GM18519 (cell line): ENCODE measurements at regions not wholly inside any gene's neighbourhood (a gene's known extent, or its start where the extent isn't known, plus 50 kb on each side); places are given as distances from the start of the nearest gene placed in this dataset.

Source experiments
- ATAC-seq: cut with Tn5 transposase; IDR thresholded peaks from one replicate; pipeline ENCODE4 v1.9.1; 2021; ENCODE audit warnings: mild to moderate bottlenecking, moderate library complexity; ENCODE audit not compliant: unreplicated experiment, low FRiP score

- ATAC-seq, result no peak
Measured at GRCh38 chr9:80957801-80958200, 731.5 kb downstream of the TLE1 start.

DNA sequence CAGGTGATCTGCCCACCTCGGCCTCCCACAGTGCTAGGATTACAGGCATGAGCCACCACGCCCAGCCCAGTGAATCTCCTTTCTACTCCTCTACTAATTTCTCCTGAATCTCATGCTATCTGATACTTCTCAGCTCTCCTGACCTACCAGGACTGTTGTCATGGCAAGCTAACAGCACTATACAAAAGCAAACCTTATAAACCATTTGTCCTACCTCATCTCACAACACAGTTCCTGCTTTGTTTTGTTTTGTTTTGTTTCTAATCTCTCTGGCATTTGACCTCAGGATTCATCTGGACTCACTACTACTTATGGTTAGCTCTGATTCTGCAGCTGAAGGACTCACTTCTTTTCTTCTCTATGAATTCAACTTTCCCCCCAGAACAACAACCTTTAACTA, 734.8 kb downstream of the TLE1 start:
- no peak for ATAC-seq

DNA sequence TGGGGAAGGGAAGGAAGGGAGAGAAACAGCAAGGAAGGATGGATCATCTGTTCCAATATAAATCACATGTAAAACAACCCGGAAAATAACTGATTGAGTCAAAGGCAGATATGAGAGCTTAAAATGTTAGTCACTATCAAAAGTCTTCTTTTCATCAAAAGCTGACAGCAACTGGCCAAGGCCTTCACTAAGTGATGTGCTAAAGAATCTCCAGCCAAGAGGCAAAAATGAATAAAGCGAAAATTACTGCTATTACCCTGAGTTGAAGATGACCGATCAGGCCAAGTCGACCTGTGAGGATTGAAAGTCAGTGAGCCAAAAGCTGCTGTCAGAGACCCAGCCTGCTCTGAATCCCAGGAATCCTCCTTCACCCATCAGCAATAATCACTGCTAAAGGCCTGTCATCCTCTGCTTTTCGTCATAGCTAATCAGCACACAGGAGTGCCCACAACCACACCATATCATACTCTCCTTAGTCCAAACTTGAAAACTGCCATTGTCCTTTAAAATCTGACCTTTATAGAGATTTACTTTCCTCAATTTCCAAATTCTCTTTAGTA, 736.9 kb downstream of the TLE1 start:
- ATAC-seq, result no peak

GRCh38 chr9:80951675-80952074, 737.7 kb downstream of the TLE1 start:
- ATAC-seq, result no peak

GRCh38 chr9:80948876-80949275, 740.5 kb downstream of the TLE1 start:
- ATAC-seq, result no peak

GRCh38 chr9:80948066-80948465, 741.3 kb downstream of the TLE1 start:
- ATAC-seq, result no peak

- no peak for ATAC-seq
Measured at GRCh38 chr9:80946496-80947170, 742.7 kb downstream of the TLE1 start.

DNA sequence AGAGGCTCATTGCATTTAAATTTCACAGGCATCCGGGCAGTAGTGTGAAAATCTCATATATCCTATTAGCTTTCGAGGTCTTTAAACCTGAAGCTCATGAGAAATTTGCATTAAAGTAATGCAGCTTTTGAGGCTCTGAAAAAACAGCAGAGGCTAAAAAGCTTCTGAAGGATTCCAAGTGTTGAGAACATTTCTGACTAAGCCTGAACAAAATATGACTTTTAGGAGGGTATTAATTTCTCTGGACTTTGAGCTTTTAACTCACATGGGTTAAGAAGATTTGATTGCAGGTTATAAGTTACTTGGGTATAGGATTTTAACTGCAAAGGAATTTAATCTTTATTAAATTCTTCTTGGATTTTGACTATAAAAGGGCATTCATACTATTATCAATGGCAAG, 743.9 kb downstream of the TLE1 start:
- ATAC-seq, result no peak

GRCh38 chr9:80937645-80938044, 751.7 kb downstream of the TLE1 start:
- no peak for ATAC-seq

DNA sequence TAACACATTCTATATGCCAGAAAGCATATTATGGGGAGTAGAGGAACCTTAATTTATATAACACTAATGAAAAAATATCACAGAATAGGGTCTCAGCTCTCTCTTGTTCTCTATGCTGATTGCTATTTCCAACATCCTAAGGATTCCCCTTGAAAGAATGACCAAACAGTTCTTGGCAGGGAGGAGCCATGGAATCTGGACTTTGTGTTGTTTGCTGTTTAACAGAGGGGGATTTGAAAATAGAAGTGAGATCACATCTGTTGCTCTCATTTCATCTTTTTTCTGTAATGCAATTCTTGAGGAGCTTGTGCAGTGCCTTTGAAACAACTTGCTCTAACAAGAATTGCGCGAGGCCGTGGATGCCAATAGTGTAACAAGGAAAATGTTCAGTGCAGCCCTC, 755.3 kb downstream of the TLE1 start:
- ATAC-seq, result no peak

GRCh38 chr9:80932947-80933780, 756.2 kb downstream of the TLE1 start:
- no peak for ATAC-seq

DNA sequence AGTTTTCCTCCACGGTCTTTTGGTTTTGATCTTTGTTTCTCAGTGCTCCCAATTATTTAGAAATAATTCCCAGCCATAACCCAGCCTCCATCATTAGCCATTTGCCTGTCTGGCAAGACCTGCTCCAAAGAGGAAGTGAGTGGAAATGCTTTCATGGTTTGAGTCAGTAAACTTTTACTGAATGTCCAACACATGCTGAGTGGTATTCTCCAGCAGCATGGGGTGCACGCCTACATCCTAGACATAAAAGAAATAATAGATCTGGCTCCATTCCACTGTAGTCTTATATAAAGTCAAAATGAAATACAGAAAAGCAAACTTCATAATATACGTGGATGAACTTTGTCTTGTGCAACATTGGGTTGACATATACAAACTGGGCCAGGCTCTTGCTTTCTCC, 757.2 kb downstream of the TLE1 start:
- ATAC-seq, result no peak

DNA sequence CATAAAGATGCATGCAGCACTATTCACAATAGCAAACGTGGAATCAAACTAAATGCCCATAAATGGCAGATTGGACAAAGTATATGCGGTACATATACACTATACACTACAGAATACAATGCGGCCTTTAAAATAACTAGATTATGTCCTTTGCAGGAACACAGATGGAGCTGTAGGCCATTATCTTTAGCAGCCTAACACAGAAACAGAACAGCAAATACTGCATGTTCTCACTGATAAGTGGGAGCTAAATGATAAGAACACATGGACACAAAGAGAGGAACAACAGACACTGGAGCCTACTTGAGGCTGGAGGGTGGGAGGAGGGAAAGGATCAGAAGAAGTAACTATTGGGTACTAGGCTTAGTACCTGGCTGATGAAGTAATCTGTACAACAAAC, 758.2 kb downstream of the TLE1 start:
- no peak for ATAC-seq

DNA sequence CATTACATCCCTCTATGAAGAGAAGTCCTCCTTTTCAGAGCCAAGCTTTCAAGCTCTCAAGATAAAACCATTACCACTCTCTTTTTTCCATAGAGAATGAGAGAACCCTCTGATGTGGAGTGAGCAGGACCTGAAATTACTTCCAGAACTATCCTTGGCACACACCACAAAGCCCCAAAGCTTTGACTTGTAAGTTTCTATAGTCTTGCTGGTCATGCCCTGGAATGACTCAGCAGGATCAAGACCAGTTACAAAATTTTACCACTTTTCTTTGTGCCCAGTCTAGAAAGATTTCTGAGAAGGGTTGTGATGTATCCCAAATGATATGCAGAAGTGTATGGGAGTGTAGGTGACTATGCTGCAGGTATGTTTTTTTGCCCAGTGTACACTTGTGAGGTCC, 760.6 kb downstream of the TLE1 start:
- ATAC-seq, result no peak

DNA sequence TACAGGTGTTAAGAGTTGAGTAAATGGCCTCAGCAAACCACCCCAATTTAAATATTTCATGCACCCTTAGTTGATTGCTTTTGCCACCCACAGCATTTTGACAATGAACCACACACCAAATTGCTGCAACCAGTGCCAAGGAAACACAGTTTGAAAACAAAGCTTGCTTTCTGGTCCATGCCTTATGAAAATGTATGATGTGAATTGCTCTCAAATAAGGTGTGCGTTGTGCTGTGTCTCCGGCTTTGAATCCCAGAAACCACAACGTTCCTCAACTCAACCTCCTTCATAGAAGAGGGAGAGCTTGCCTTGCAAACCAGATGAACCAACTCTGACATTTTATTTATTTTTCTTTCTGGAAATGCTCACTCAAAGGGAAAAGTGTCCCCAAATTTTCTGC, 762.7 kb downstream of the TLE1 start:
- no peak for ATAC-seq

DNA sequence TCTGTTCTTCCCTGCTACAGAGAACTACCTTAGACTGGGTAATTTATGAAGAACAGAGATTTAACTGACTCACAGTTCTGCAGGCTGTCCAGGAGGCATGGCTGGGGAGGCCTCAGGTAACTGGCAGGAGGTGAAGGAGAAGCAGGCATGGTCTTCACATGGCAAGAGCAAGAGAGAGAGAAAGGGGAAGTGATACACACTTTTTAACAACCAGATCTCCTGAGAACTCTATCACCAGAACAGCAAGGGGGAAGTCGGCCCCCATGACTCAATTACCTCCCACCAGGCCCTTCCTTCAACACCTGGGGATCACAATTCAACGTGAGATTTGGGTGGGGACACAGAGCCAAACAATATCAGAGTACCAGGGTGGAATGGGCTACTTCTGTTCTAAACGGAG, 766.8 kb downstream of the TLE1 start:
- no peak for ATAC-seq

GRCh38 chr9:80906728-80907127, 782.6 kb downstream of the TLE1 start:
- ATAC-seq, result no peak

DNA sequence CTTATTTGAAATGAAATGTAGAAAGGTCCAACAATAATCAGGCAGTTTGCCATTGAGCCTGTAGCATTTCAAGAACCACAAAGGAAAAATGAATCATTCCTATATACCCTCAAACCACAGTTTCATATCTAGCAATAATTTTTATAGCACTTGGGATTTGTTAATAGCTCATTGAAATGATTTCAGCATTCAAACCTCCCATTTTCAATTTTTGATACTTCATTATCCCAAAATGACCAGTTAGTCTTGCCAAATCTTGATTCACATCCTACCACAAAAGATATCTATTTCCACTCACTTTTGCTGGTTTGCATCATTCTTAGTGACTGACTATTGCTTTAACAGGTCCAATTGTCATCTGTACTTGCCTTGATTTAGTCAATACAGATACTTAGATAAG, 790.1 kb downstream of the TLE1 start:
- no peak for ATAC-seq

- ATAC-seq, result no peak
Measured at GRCh38 chr9:80893190-80893589, 796.2 kb downstream of the TLE1 start.

- no peak for ATAC-seq
Measured at GRCh38 chr9:80892703-80893102, 796.6 kb downstream of the TLE1 start.

DNA sequence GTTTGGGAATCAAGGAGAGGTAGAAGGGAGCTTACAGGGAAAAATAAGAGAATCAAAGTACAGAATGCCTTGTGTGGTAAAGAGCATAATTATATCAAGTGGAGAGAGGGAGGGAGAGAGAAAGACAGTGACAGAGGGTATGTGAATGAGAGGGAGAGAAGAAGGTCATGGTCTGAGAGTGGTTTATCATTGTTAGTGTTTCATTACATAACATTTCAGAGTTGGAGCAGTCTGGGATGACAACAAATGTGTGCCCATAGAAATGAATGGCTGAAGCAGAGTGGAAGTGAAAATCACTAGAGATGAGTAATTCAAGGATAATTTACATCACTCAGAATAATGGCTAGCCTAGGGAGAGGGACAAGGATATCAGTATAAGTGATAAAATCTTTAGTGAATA, 799.2 kb downstream of the TLE1 start:
- ATAC-seq, result no peak

DNA sequence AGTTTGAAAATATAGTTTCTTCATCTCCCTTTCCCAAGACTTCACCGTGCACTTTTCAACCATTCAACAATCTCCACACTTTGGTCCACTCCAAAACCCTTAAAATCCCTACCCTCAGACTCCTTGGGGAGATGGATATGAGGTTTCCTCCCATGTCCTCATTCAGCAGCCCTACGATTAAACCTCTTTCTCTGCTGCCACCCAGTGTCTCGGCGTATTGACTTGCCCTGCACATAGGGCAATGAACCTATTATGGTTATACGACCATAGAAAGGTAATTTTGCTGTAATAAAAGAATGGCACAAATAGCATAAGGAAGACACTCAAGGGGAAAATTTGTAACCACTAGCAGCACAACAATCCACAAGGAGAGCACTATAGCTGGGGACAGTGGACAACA, 803.5 kb downstream of the TLE1 start:
- no peak for ATAC-seq
